GM18519 (cell line): ENCODE measurements at regions not wholly inside any gene's neighbourhood (a gene's known extent, or its start where the extent isn't known, plus 50 kb on each side); places are given as distances from the start of the nearest gene placed in this dataset.
"Not testable (repeated sequence)": the region's sequence is repeated elsewhere in the genome, so short reads cannot be mapped to it uniquely, and the experiment has no call there.

Experiments
- ATAC-seq: cut with Tn5 transposase; IDR thresholded peaks from one replicate; pipeline ENCODE4 v1.9.1; 2021; ENCODE audit warnings: mild to moderate bottlenecking, moderate library complexity; ENCODE audit not compliant: unreplicated experiment, low FRiP score

GRCh38 chr10:33073641-33074415 is 115.8 kb upstream of the ITGB1 start:
- no peak for ATAC-seq

- no peak for ATAC-seq
Measured at GRCh38 chr10:33071857-33072256, 113.8 kb upstream of the ITGB1 start.

- no peak for ATAC-seq
Measured at GRCh38 chr10:33070101-33070500, 112.1 kb upstream of the ITGB1 start.

GRCh38 chr10:33067917-33068316 is 109.9 kb upstream of the ITGB1 start:
- no peak for ATAC-seq

GRCh38 chr10:33067481-33067880 is 109.5 kb upstream of the ITGB1 start:
- no peak for ATAC-seq

- no peak for ATAC-seq
Measured at GRCh38 chr10:33066558-33067236, 108.7 kb upstream of the ITGB1 start.

GRCh38 chr10:33065111-33065510 is 107.1 kb upstream of the ITGB1 start:
- no peak for ATAC-seq

- no peak for ATAC-seq
Measured at GRCh38 chr10:33064706-33065105, 106.7 kb upstream of the ITGB1 start.

- no peak for ATAC-seq
Measured at GRCh38 chr10:33057620-33058019, 99.6 kb upstream of the ITGB1 start.

GRCh38 chr10:33056828-33057596 is 99.0 kb upstream of the ITGB1 start:
- ATAC-seq = no peak

- ATAC-seq = no peak
Measured at GRCh38 chr10:33055625-33056024, 97.6 kb upstream of the ITGB1 start.

- ATAC-seq = no peak
Measured at GRCh38 chr10:33052915-33053810, 95.1 kb upstream of the ITGB1 start.

GRCh38 chr10:33052263-33052875 is 94.3 kb upstream of the ITGB1 start:
- ATAC-seq = no peak

- ATAC-seq = not testable (repeated sequence)
Measured at GRCh38 chr10:33049963-33050920, 92.2 kb upstream of the ITGB1 start.

- no peak for ATAC-seq
Measured at GRCh38 chr10:33048223-33048622, 90.2 kb upstream of the ITGB1 start.

- ATAC-seq = no peak
Measured at GRCh38 chr10:33047655-33048054, 89.6 kb upstream of the ITGB1 start.

- ATAC-seq = no peak
Measured at GRCh38 chr10:33046792-33047191, 88.8 kb upstream of the ITGB1 start.

GRCh38 chr10:33045421-33045820 is 87.4 kb upstream of the ITGB1 start:
- ATAC-seq = no peak

GRCh38 chr10:33042565-33042964 is 84.5 kb upstream of the ITGB1 start:
- no peak for ATAC-seq
